Smooth muscle cell (in vitro differentiated cells): ENCODE measurements at regions not wholly inside any gene's neighbourhood (a gene's known extent, or its start where the extent isn't known, plus 50 kb on each side); places are given as distances from the start of the nearest gene placed in this dataset.

Experiments used
- DNase-seq: peaks from one replicate; lab custom pipeline; 2025; ENCODE audit not compliant: unreplicated experiment; lab: John Stamatoyannopoulos, UW
- H2AFZ ChIP-seq: fragments of 200-600 bp; sonication (generic); 2 replicates; pipeline ENCODE4 v1.6.0; 2016; ENCODE audit warnings: antibody characterized with exemption, low read depth, mild to moderate bottlenecking
- H3F3A ChIP-seq: fragments of 200-600 bp; sonication (generic); 2 replicates; pipeline ENCODE4 v1.6.0; 2017; ENCODE audit warnings: antibody characterized with exemption, low read depth
- H3K27ac ChIP-seq: fragments of 200-600 bp; sonication (generic); 2 replicates; pipeline ENCODE4 v1.5.1; 2016; ENCODE audit warnings: low read depth, mild to moderate bottlenecking
- H3K27me3 ChIP-seq: fragments of 200-600 bp; sonication (generic); 2 replicates; pipeline ENCODE4 v1.6.1; 2016; ENCODE audit warnings: low read depth, mild to moderate bottlenecking
- H3K36me3 ChIP-seq: fragments of 200-600 bp; sonication (generic); 2 replicates; pipeline ENCODE4 v1.5.1; 2016; ENCODE audit warnings: low read depth
- H3K4me1 ChIP-seq: fragments of 200-600 bp; sonication (generic); 2 replicates; pipeline ENCODE4 v1.5.1; 2016; ENCODE audit warnings: low read depth
- H3K4me2 ChIP-seq: fragments of 200-600 bp; sonication (generic); 2 replicates; pipeline ENCODE4 v1.6.0; 2016; ENCODE audit warnings: mild to moderate bottlenecking
- H3K4me3 ChIP-seq: fragments of 200-600 bp; sonication (generic); 2 replicates; pipeline ENCODE4 v1.5.1; 2016; ENCODE audit warnings: mild to moderate bottlenecking
- H3K79me2 ChIP-seq: fragments of 200-600 bp; sonication (generic); 2 replicates; pipeline ENCODE4 v1.6.0; 2016; ENCODE audit warnings: low read depth, mild to moderate bottlenecking
- H3K9ac ChIP-seq: fragments of 200-600 bp; sonication (generic); 2 replicates; pipeline ENCODE4 v1.6.0; 2016; ENCODE audit warnings: low read depth
- H3K9me3 ChIP-seq: fragments of 200-600 bp; sonication (generic); replicated peaks from 2 replicates; pipeline ENCODE4 v1.5.1; 2016; ENCODE audit warnings: low read depth
- H4K20me1 ChIP-seq: fragments of 200-600 bp; sonication (generic); 2 replicates; pipeline ENCODE4 v1.6.0; 2016; ENCODE audit warnings: low read depth
- WGBS: methylation state at CpG from one replicate; pipeline ENCODE4 v1.1.7; 2016; ENCODE audit warnings: low lambda C conversion rate; 5-methylcytosine and 5-hydroxymethylcytosine counted together
- TF ChIP-seq, protein P1 (sequence below): fragments of 200-600 bp; sonication (generic); IDR thresholded peaks from 2 replicates; pipeline ENCODE4 v1.5.1; 2017; ENCODE audit warnings: borderline replicate concordance, mild to moderate bottlenecking, antibody characterized with exemption; ENCODE audit not compliant: insufficient read depth, poor library complexity, severe bottlenecking

DNA sequence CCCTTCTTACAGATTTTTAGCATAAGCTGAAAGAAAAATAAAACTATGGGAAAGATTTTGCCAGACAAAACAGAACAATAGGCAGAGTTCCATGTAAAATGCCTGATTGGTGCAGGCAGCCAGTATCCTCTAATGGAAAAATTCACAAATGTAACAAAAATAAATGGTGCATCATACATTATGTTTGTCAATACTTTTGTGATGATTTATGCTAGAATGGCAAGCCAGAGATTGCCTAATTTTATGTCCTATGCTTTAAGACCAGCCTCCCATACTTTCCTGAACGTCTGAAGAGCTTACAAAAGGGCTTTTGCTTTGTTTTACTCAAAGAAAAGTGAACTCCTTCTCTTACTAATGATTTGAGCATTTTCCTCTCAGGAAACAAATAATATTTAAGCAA lies 81.5 kb upstream of the KCNJ15 start:
- peaks cover 20% of the 10 kb centered on the region for H3K4me1 ChIP-seq
- DNase-seq: no peak
- H3K4me3 ChIP-seq: no peak overlapping the region
- H3K4me2 ChIP-seq: no peak overlapping the region
- H2AFZ ChIP-seq: peak overlapping the region; percentile 27
- H3K36me3 ChIP-seq: no peaks in the 10 kb centered on the region
- no peaks in the 10 kb centered on the region for H3F3A ChIP-seq
- 63% methylated on average over 1 of the region's 1 CpG for WGBS
- no peaks in the 10 kb centered on the region for H4K20me1 ChIP-seq
- peak overlapping the region; percentile 17 for H3K27ac ChIP-seq
- no peaks in the 10 kb centered on the region for H3K9me3 ChIP-seq
- no peaks in the 10 kb centered on the region for H3K79me2 ChIP-seq
- no peak overlapping the region for H3K9ac ChIP-seq
- no peaks in the 10 kb centered on the region for H3K27me3 ChIP-seq
- TF ChIP-seq, protein P1, sequence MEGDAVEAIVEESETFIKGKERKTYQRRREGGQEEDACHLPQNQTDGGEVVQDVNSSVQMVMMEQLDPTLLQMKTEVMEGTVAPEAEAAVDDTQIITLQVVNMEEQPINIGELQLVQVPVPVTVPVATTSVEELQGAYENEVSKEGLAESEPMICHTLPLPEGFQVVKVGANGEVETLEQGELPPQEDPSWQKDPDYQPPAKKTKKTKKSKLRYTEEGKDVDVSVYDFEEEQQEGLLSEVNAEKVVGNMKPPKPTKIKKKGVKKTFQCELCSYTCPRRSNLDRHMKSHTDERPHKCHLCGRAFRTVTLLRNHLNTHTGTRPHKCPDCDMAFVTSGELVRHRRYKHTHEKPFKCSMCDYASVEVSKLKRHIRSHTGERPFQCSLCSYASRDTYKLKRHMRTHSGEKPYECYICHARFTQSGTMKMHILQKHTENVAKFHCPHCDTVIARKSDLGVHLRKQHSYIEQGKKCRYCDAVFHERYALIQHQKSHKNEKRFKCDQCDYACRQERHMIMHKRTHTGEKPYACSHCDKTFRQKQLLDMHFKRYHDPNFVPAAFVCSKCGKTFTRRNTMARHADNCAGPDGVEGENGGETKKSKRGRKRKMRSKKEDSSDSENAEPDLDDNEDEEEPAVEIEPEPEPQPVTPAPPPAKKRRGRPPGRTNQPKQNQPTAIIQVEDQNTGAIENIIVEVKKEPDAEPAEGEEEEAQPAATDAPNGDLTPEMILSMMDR: no peak

DNA sequence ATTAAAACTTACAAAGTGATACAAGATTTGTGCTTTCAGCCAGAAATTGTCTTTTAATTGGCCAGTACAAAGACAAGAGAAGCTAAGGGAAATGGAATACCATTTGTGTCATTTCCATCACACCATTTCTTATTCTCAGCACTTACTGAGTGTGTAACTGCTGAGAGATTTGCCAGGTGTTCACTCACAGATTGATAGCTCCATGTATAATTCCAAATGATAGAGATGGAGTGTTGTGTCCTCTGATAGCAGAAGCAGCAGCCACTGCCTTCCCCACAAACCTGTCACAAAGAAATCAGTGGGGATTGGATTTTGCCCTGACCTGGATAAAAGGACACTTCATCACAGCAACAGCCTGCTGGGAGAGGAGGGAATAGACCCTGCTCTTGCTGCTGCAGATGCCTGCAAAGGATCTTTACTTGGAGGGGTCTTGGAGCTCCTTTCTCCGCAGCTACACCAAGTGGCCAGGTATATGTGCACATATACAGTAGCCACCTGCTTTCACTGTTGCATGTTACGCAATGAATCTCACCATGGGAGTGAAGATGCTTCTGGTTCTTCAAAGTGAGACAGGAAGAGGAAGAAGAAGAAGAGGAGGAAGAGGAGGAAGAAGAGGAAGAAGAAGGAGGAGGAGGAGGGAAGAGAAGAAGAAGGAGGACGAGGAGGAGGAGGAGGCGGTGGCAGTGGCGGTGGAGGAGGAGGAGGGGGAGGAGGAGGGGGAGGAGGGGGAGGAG lies 78.7 kb upstream of the KCNJ15 start:
- no peak for DNase-seq
- Histone ChIP-seq H3K36me3 (no peaks in the 10 kb centered on the region), H3K27me3 (no peaks in the 10 kb centered on the region), H3K4me2 (no peak overlapping the region), H3K79me2 (no peaks in the 10 kb centered on the region), H3K4me3 (no peak overlapping the region), H3K27ac (peak overlapping the region; percentile 83), H4K20me1 (no peaks in the 10 kb centered on the region), H3K4me1 (no peaks in the 10 kb centered on the region), H3F3A (no peaks in the 10 kb centered on the region), H3K9me3 (no peaks in the 10 kb centered on the region), H2AFZ (no peak overlapping the region), H3K9ac (no peak overlapping the region)
- WGBS: 100% methylated on average over 2 of the region's 5 CpGs
- TF ChIP-seq, protein P1: no peak

DNA sequence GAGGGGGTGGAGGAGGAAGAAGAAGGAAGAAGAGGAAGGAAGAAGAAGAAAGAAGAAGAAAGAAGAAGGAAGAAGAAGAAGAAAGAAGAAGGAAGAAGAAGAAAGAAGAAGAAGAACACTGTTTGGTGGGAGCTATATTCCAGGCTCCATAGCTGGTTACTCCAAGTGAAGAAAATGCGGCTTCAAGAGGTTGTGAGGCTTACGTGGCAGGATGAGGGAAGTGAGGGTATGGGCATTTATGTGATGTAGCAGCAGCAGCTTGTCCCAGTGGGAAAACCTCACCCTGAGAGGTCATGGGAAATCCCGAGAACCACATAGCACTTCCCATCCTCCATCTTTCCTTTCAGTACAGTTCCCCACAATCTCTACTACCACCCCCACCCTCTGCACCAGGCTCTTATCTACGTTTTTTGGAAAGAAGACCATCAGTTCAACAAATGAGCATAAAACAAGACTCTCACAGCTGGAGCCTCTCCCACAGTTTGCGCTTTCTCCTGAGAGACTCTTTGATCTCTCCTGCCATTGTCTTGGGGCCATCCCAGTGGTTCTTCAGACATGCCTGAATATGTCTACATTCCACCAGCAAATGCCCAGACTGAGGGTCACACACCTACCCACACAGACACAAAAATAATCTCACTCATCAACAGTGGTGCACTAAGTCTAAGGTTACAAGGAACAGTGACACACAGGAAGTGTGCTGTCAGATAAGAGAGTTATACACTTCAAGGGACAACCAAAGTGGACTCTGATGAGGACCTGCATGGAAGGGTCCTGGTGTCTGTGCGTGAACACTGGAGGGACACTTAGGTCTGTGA lies 77.9 kb upstream of the KCNJ15 start:
- H3K9ac ChIP-seq: peak overlapping the region; percentile 59
- no peaks in the 10 kb centered on the region for H3K27me3 ChIP-seq
- H3F3A ChIP-seq: no peaks in the 10 kb centered on the region
- TF ChIP-seq, protein P1: no peak
- no peak overlapping the region for H2AFZ ChIP-seq
- no peaks in the 10 kb centered on the region for H3K9me3 ChIP-seq
- no peaks in the 10 kb centered on the region for H3K4me1 ChIP-seq
- H4K20me1 ChIP-seq: no peaks in the 10 kb centered on the region
- WGBS: 69% methylated on average over 6 of the region's 6 CpGs
- peak overlapping the region; percentile 83 for H3K27ac ChIP-seq
- H3K36me3 ChIP-seq: no peaks in the 10 kb centered on the region
- DNase-seq: no peak
- H3K4me2 ChIP-seq: no peak overlapping the region
- H3K4me3 ChIP-seq: no peak overlapping the region
- H3K79me2 ChIP-seq: no peaks in the 10 kb centered on the region
